Epithelial cell of esophagus (primary cell): ENCODE measurements at regions not wholly inside any gene's neighbourhood (a gene's known extent, or its start where the extent isn't known, plus 50 kb on each side); places are given as distances from the start of the nearest gene placed in this dataset.

ENCODE experiments used
- DNase-seq: peaks from one replicate; pipeline ENCODE4 v3.0.0; 2010; ENCODE audit warnings: low read depth
- H3K4me3 ChIP-seq: 2 replicates; pipeline ENCODE4 v1.5.1; 2011; ENCODE audit warnings: mild to moderate bottlenecking, low read length, control low read depth
- TF ChIP-seq, protein P1 (sequence below): IDR thresholded peaks from 2 replicates; pipeline ENCODE4 v1.5.1; 2011; ENCODE audit warnings: low read depth, mild to moderate bottlenecking, low read length, control low read depth, inconsistent platforms; ENCODE audit not compliant: insufficient read depth; ENCODE audit errors: missing control alignments

DNA sequence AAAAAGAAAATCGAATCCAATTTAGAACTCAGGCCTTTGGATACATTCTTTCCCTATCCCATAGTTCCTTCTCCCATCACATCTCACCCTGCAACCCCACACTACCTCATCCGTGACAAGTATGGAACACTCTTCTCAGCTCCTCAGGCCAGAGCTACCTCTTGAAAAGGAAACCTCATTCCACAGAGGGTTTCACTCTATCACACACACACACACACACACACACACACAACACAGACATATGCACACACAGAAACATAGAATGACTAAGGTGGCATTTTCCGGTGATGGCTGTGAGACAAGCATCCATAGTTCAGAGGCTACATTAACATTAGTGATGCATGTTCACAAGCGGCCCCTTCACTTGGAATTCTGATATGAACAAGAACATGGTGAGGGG, 122.0 kb upstream of the HES1 start:
- H3K4me3 ChIP-seq, result no peak overlapping the region
- TF ChIP-seq, protein P1, sequence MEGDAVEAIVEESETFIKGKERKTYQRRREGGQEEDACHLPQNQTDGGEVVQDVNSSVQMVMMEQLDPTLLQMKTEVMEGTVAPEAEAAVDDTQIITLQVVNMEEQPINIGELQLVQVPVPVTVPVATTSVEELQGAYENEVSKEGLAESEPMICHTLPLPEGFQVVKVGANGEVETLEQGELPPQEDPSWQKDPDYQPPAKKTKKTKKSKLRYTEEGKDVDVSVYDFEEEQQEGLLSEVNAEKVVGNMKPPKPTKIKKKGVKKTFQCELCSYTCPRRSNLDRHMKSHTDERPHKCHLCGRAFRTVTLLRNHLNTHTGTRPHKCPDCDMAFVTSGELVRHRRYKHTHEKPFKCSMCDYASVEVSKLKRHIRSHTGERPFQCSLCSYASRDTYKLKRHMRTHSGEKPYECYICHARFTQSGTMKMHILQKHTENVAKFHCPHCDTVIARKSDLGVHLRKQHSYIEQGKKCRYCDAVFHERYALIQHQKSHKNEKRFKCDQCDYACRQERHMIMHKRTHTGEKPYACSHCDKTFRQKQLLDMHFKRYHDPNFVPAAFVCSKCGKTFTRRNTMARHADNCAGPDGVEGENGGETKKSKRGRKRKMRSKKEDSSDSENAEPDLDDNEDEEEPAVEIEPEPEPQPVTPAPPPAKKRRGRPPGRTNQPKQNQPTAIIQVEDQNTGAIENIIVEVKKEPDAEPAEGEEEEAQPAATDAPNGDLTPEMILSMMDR, result no peak
- DNase-seq, result no peak

DNA sequence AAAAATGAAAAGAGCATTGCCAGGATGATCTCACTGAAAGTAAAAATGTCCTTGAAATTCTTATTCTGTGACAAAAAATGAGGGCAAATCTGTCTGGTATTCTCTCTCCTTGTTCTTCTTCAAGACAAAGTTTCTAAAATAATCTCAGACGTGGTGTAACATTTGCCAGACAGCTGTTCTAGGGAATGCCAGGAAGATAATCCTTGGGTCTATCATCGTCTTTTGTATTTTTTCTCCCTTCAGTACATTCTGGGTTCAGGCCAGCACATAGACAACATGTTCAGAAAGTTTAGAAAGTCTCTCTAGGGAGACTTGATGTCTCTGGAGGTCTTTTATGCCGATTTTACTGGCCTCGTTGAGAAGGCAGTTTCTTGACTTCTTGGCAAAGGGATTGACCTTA, 121.2 kb upstream of the HES1 start:
- TF ChIP-seq, protein P1, result no peak
- H3K4me3 ChIP-seq, result no peak overlapping the region
- no peak for DNase-seq

DNA sequence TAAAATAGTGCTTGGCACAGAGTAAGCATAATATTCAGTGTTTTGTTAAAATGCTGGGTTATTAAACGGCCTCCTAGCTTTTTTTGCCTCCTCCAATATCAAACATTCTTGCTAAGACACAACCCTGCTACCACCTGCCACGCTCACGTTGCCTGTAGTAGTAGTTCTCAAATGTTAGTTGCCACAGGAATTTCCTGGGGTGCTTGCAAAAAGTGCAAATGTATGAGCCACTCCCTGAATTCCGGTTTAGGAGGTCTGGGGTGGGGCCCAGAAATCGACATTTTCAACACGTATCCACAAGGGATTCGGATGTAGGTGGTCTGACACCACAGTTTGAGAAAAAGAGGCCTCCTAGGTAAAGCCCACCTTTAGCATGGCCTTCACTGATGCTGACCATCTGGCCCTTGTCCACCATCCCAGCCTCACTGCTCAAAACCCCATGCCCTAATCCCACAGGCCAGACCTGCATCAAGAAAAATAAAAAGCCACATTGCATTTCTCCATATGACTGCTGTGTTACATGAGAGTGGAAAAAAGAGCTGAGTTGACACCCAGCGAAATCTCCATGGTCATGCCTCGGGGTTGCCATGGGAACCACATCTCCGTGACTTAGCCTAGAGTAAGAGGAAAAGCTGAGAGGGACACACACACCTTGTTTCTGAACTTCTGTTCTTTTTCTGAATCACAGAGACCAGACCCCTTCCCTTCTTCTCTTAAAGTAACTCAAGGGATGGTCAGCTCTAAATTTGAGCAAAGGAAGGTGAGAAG, 116.4 kb upstream of the HES1 start:
- TF ChIP-seq, protein P1, result no peak
- no peak overlapping the region for H3K4me3 ChIP-seq
- DNase-seq, result no peak

DNA sequence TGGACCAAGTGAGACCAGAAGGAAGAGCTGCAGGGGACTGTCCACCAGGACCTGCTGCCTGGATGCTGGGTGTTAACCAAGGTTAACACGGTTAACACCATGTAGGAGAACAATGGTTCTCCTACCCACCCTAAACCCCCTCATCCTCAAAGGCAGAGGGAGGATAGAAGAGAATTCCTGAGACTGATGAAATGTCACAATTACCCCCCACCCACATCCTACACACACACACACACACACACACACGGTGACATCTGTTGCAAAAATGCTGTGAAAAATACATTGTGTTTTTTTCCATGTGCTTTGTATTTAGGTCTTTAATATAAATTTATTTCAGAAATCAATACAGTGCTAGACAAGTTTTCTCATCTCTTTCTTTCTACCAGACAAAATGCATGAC, 113.9 kb upstream of the HES1 start:
- no peak for DNase-seq
- no peak overlapping the region for H3K4me3 ChIP-seq
- TF ChIP-seq, protein P1, result no peak

DNA sequence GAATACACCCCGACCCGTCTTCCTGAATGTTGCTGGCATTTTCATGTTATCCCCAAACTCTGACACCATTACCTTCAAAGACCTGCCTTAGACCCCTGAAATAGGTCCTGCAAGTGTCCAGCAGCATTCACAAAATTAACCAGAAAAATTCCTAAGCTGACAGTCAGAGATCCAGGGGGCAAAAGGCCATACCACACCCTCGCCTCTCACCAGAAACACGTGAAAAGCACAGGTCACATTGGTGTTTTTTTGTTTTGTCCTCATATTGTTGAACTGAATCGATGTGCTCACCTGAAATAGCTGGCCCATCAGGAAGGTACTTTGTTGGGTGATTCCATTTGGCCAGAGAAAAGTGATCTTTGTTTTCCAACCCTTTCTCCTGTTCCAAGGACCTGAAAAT, 113.1 kb upstream of the HES1 start:
- H3K4me3 ChIP-seq, result no peak overlapping the region
- TF ChIP-seq, protein P1, result no peak
- DNase-seq, result no peak

DNA sequence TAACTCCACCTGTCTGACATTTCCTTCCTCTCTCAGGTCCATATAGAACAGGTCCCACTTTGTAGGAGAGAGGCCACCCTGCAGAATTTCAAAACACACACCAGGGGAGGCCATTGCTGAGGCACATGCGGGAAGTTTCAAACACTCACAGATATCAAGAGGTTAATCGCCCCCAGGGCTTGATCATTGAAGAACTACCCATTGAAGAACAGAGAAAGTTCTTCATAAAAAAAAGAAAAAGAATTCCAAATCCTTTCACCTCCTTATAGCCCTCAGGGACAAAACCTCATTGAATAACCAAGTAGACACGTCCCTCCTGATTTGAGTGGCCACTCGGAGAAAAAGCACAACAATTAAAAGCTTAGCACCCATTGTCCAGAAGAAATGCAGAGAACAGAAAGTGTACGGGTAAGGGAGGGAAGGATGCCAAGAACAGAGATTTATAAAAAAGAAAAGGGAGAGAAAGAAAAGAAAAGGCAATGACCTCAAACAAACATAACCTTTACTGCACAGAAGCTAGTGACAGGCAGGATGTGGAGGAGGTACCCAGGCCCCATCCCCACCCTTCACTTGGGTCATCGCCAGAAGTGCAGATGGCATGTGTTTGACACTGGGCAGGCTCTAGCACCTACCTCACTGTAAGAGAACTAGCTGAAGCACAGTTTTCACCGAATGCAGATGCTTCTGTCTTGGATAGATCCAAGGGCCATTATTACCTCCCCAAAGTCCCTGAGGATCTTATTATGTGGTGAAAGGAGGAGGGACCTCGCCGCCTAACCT, 112.3 kb upstream of the HES1 start:
- no peak for DNase-seq

More for the DNA sequence above, 112.3 kb upstream of the HES1 start:
- H3K4me3 ChIP-seq, result no peak overlapping the region
- TF ChIP-seq, protein P1, result no peak
